ENCODE measurements at regions not wholly inside any gene's neighbourhood (a gene's known extent, or its start where the extent isn't known, plus 50 kb on each side); places are given as distances from the start of the nearest gene placed in this dataset.

DNA sequence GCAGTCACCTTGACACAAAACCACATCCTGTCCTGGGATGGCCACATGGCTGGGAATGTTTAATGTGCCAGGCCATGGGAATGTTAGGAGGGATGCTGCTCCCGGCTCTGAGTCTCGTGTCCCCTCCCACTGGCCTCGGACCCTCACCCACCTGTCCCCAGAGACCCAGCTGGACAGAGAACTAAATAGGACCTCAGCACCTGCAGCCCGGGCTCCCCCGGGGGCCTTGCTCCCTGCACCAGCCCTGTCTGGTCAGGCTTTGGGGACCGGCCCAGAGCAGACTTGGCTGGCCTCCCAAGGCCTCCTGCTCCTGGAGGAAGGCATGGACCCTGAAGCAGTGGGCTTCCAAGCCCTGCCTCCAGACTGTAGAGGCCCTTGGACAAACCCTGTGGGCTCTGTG is 100.0 kb upstream of the IQSEC1 start:
- TF ChIP-seq POLR2AphosphoS5 (IDR thresholded peaks at IDR 0.05; ENCODE audit: low read depth, low read length) (no peak), POLR2A (IDR thresholded peaks at IDR 0.05; ENCODE audit: low read depth, low read length) (no peak)
